Heart right ventricle (tissue), 16 donors: ENCODE measurements at regions not wholly inside any gene's neighbourhood (a gene's known extent, or its start where the extent isn't known, plus 50 kb on each side); places are given as distances from the start of the nearest gene placed in this dataset.
"Not testable (repeated sequence)": the region's sequence is repeated elsewhere in the genome, so short reads cannot be mapped to it uniquely, and the experiment has no call there.

Experiments used
- ATAC-seq, 8 donors: fragments of 200-7000 bp; cut with Tn5 transposase; one replicate each; pipeline ENCODE4 v1.9.1; 2020; ENCODE audit warnings: mild to moderate bottlenecking in 8 of 8, moderate library complexity in 8 of 8, moderate number of reproducible peaks in 1 of 8
- DNase-seq, 2 donors: peaks; one replicate each; pipeline ENCODE4 v3.0.0-alpha.2; 2020
- H3K27ac ChIP-seq, 10 donors: fragments of 200-600 bp; sonication (generic) in 2 of 10; one replicate each; pipeline versions ENCODE4 v1.5.0 to v1.8.0; 2020 to 2022; ENCODE audit warnings: mild to moderate bottlenecking in 3 of 10
- H3K27me3 ChIP-seq, 7 donors: fragments of 200-600 bp; one replicate each; pipeline ENCODE4 v1.8.0; 2021 to 2022; ENCODE audit warnings: mild to moderate bottlenecking in 2 of 7
- H3K36me3 ChIP-seq, 9 donors: fragments of 200-600 bp; sonication (generic) in 1 of 9; one replicate each; pipeline versions ENCODE4 v1.5.0 to v1.8.0; 2020 to 2022; ENCODE audit warnings: mild to moderate bottlenecking in 2 of 9
- H3K4me1 ChIP-seq, 9 donors: fragments of 200-600 bp; sonication (generic) in 1 of 9; one replicate each; pipeline versions ENCODE4 v1.5.0 to v1.8.0; 2020 to 2022; ENCODE audit warnings: mild to moderate bottlenecking in 4 of 9
- H3K4me3 ChIP-seq, 10 donors: fragments of 200-600 bp; sonication (generic) in 2 of 10; one replicate each; pipeline versions ENCODE4 v1.5.0 to v1.8.0; 2020 to 2022; ENCODE audit warnings: mild to moderate bottlenecking in 7 of 10, moderate library complexity in 2 of 10
- H3K9me3 ChIP-seq, 11 donors: fragments of 200-600 bp in 10 of 11; sonication (generic) in 2 of 11; one replicate each; pipeline versions ENCODE4 v1.5.0 to v1.8.0; 2013 to 2022; ENCODE audit warnings: mild to moderate bottlenecking in 2 of 11, control low read depth in 1 of 11, moderate library complexity in 1 of 11
- CTCF ChIP-seq, 9 donors: fragments of 200-600 bp; sonication (generic) in 2 of 9; IDR thresholded peaks; one replicate each; pipeline versions ENCODE4 v1.5.0 to v1.8.0; 2021 to 2022; ENCODE audit warnings: antibody characterized with exemption in 9 of 9, mild to moderate bottlenecking in 5 of 9, moderate library complexity in 1 of 9
- WGBS, 2 donors: extraction: QIAGEN DNeasy Blood & Tissue Kit; methylation state at CpG; one replicate each; pipeline ENCODE4 v1.1.7; 2013; ENCODE audit warnings: inconsistent platforms in 1 of 2; 5-methylcytosine and 5-hydroxymethylcytosine counted together
- intact Hi-C, 10 donors: fragments of 100-400 bp; cut with DNase I; formaldehyde crosslinking; loops; one replicate each; pipeline versions ENCODE4 v1.11.1 to v1.14.2; 2022
- donor health status: Arrhythmogenic right ventricular cardiomyopathy.
- donor health status: ischemic (EF 13 %, LVEDD 7.1; RV severe dilation, severe dysfunction).
- donor health status: healthy with polysubstance abuse.
- donor health status: DM: no; HTN: yes; CAD: no.
- donor health status: DM: no; HTN: no; CAD: no.
- donor health status: ischemic (EF 25% LVEDD 6.9; RV normal size, moderate dysfunction).
- donor health status: ischemic (EF 25% LVEDD 5.7; RV mildly dilated, moderate dysfunction).
- donor health status: healthy.
- donor health status: DM: yes; HTN: yes; CAD: no.
- donor health status: Ischemic cardiomyopathy.
- donor health status: ischemic (EF 35%, LVEDD 5.7; RV mildly dilated, moderate dysfunction).
- donor health status: nonischemic (EF 11% LVEDD 7.7; RV severe dilation, severe dysfunction).
- donor health status: DM: yes; HTN: yes; CAD: no.
- donor health status: PGD.
- donor health status: ischemic (EF 29% LVEDD 5.4; RV normal size, mild dysfunction).
- donor health status: nonischemic (EF 23%, LVEDD 6.1; RV moderate dilation, normal function).

DNA sequence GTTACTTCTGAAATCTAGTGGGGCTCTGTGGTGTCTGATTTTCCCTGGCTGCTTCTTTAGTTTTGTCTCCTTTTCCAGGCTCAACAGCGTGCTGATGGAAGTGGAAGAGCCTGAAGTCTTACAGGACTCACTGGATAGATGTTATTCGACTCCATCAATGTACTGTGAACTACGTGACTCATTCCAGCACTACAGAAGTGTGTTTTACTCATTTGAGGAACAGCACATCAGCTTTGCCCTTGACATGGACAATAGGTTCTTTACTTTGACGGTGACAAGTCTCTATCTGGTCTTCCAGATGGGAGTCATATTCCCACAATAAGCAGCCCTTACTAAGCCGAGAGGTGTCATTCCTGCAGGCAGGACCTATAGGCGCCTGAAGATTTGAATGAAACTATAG lies 51.1 kb downstream of the NBPF8 start:
- intact Hi-C loops, H3K4me3 ChIP-seq, H3K36me3 ChIP-seq, H3K4me1 ChIP-seq, H3K9me3 ChIP-seq, DNase-seq, H3K27ac ChIP-seq, ATAC-seq, H3K27me3 ChIP-seq: not testable (repeated sequence)
- WGBS, 2 donors = 93 to 96% methylated on average over 6 of the region's 6 CpGs

DNA sequence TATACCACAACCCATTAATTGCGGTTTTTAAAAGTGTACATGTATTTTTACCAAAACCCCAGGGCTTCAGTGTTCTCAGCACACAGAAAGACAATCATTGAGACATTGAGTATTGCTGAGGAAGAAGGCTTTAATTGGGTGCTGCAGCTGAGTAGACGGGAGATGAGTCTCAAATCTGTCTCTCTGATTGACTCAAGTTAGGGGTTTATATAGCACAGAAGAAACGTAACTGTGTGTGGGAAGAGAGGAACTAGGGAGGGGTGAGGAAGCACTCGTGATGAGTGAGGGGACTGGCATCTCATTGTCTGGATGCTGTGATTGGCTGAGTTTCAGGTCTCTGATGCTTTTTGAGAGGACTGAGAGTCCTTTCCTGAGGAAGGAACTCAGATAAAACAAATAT lies 62.8 kb downstream of the NBPF8 start:
- H3K4me1 ChIP-seq, H3K9me3 ChIP-seq, DNase-seq, ATAC-seq, intact Hi-C loops, H3K27ac ChIP-seq, H3K27me3 ChIP-seq, H3K4me3 ChIP-seq: not testable (repeated sequence)
- peaks cover 0 to 18% (median 0%) of the 10 kb centered on the region in 9 donors for H3K36me3 ChIP-seq
- 52 to 77% methylated on average over 4 of the region's 4 CpGs for WGBS, 2 donors

DNA sequence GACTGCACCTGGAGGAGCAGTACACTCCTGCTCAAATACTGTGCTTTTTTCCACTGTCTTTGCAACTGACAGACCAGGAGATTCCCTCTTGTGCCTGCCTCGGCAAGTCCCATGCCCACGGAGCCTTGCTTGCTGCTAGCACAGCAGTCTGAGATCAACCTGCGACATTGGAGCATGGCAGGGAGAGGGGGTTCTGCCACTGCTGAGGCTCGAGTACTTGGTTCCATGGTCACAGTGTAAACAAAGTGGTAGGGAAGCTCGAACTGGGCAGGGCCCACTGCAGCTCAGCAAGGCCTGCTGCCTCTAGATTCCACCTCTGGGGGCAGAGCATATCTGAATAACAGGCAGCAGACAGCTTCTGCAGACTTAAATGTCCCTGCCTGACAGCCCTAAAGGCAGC lies 63.6 kb downstream of the NBPF8 start:
- 53 to 71% methylated on average over 3 to 4 of the region's 5 CpGs for WGBS, 2 donors

DNA sequence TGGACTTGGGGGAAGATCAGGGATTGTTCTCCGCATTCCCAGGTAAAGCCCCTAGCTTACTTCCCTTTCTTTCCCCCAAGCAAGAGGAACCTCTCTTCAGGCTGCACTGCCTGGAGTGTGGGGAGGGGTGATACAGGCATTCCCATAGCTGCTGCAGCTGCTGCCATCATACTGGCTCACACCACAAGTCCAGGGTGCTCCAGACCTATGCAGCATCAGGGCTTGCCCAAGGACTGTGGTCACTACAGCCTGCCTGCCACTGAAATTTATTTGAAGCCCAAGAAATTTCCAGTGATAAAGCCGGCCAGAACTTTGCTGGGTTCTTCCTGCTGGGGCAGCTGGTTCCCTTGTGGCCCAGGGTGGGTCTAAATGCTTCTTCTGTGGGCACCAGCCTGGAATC lies 72.7 kb downstream of the NBPF8 start:
- not testable (repeated sequence) for H3K27ac ChIP-seq, H3K4me3 ChIP-seq
- ATAC-seq = peak in 3 of 8 donors; percentile 33 to 59 (median 41)

More for the DNA sequence above, 63.6 kb downstream of the NBPF8 start:
- H3K4me3 ChIP-seq, intact Hi-C loops, H3K9me3 ChIP-seq, H3K27ac ChIP-seq, H3K27me3 ChIP-seq, H3K4me1 ChIP-seq, DNase-seq: not testable (repeated sequence)
- ATAC-seq = peak in 5 of 8 donors; percentile 21 to 88 (median 50)
- peak in 1 of 9 donors; percentile 11 for TF ChIP-seq CTCF (IDR thresholded peaks at IDR 0.05)
- H3K36me3 ChIP-seq = peaks cover 0 to 18% (median 0%) of the 10 kb centered on the region in 9 donors

DNA sequence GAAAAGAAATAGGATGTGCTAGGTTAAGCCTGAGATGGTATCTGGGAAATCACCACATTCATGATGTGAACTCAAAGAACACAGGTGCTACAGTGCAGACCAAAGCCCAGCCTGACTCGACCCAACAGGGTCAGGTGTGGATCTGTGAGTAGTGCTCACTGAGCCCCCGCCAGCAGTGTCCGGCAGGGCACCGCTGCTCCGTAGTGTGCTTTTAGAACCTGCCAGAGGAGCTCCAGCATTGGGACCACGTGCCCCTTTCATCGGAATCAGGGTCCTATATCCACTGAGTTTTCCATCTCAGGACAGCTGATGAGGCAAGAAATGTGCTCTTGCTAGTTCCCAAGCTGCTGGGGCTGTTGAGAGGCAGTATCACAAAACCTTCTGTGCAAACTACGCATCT lies 74.4 kb downstream of the NBPF8 start:
- 93 to 94% methylated on average over 8 of the region's 8 CpGs for WGBS, 2 donors
- H3K27me3 ChIP-seq, H3K4me1 ChIP-seq, intact Hi-C loops, H3K9me3 ChIP-seq, ATAC-seq, H3K4me3 ChIP-seq, H3K27ac ChIP-seq, DNase-seq: not testable (repeated sequence)
- peaks cover 0 to 40% (median 19%) of the 10 kb centered on the region in 9 donors for H3K36me3 ChIP-seq

More for the DNA sequence above, 72.7 kb downstream of the NBPF8 start:
- DNase-seq, H3K27me3 ChIP-seq, H3K4me1 ChIP-seq, intact Hi-C loops, H3K9me3 ChIP-seq: not testable (repeated sequence)
- H3K36me3 ChIP-seq = peaks cover 0 to 37% (median 16%) of the 10 kb centered on the region in 9 donors
- WGBS, 2 donors = 56 to 100% methylated on average over 1 of the region's 2 CpGs

GRCh38 chr1:120497145-120497544 lies 82.3 kb downstream of the NBPF8 start:
- no CpG with 5 or more reads among the region's 3 CpGs for WGBS, 2 donors
- H3K9me3 ChIP-seq, H3K4me1 ChIP-seq, H3K27ac ChIP-seq, H3K4me3 ChIP-seq, H3K27me3 ChIP-seq, DNase-seq, intact Hi-C loops, ATAC-seq: not testable (repeated sequence)
- H3K36me3 ChIP-seq = peaks cover 0 to 29% (median 6%) of the 10 kb centered on the region in 9 donors

DNA sequence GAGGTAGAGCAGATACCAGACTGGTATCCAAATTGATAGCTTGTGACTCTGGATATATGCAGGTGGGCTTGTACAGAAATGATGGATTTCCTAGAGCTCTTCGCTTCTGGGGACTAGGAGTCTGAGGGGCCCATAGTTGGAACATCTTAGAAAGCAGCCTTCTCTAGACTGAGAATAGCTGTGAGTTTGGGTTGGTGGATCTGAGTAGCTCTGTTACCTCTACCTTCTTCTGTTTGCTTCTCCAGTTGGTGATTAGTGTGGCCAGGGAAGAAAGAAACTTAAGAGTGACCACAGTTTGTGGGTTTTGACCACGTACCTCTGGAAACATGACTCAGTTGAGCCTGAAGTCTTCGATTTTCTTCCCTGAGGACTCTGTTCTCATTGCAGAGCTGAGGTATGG lies 88.4 kb downstream of the NBPF8 start:
- 88 to 95% methylated on average over 2 of the region's 3 CpGs for WGBS, 2 donors
- peak in 2 of 8 donors; percentile 6 to 13 for ATAC-seq
- H3K27me3 ChIP-seq, H3K4me1 ChIP-seq, DNase-seq, H3K27ac ChIP-seq, intact Hi-C loops, H3K4me3 ChIP-seq, H3K9me3 ChIP-seq: not testable (repeated sequence)
- H3K36me3 ChIP-seq = peaks cover 0 to 27% (median 0%) of the 10 kb centered on the region in 9 donors

DNA sequence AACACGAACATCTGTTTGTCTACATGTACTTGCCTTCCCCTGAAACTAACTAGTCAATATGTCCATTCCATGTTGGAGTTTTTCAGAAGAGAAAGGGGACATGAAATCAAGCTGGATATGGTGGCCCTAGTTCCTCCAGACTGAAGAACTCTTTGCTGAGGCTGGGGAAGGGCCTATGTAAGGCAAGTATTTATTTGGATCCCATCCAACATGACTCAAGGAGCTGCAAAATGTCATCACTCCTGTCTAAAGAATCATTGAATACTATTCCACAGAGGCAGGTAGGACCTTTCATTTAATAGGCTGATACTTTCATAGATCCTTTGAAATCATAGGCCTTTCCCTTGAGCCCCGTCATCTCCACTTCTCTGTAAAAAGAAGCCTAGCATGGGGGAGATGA lies 91.5 kb downstream of the NBPF8 start:
- WGBS, 2 donors = 98 to 100% methylated on average over 2 of the region's 2 CpGs
- intact Hi-C loops, ATAC-seq, H3K4me3 ChIP-seq, H3K4me1 ChIP-seq, H3K27me3 ChIP-seq, H3K27ac ChIP-seq, H3K9me3 ChIP-seq, DNase-seq: not testable (repeated sequence)
- peaks cover 0 to 25% (median 0%) of the 10 kb centered on the region in 9 donors for H3K36me3 ChIP-seq

GRCh38 chr1:120508351-120508750 lies 93.5 kb downstream of the NBPF8 start:
- H3K27me3 ChIP-seq, H3K4me1 ChIP-seq, H3K27ac ChIP-seq, H3K9me3 ChIP-seq, intact Hi-C loops, H3K4me3 ChIP-seq, ATAC-seq, DNase-seq: not testable (repeated sequence)
- 96% methylated on average over 3 of the region's 3 CpGs for WGBS, 2 donors
- H3K36me3 ChIP-seq = peaks cover 0 to 31% (median 0%) of the 10 kb centered on the region in 9 donors

DNA sequence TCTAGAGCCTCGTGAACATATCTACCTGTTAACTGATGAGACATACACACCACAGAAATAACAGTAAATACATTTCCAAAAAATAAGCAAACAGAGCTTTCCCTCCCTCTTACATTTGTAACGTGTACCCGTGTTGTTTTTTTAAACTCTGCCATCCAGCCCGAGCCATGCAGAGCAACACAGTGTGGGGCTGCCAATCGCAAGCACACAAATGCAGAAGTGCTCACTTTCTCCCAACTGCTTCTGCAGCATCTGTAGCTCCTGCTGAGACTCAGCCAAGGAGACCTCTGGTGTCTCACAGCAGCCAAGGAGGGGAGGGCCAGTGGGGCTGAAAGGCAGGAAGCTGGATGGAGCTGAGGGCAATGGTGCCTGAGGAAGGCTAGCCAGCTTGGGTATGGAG lies 94.4 kb downstream of the NBPF8 start:
- 90 to 100% methylated on average over 1 to 2 of the region's 5 CpGs for WGBS, 2 donors
- intact Hi-C loops, H3K4me1 ChIP-seq: not testable (repeated sequence)

GRCh38 chr1:120513099-120513498 lies 98.3 kb downstream of the NBPF8 start:
- H3K9me3 ChIP-seq, DNase-seq, H3K4me3 ChIP-seq, H3K27me3 ChIP-seq, ATAC-seq, H3K4me1 ChIP-seq, intact Hi-C loops, H3K27ac ChIP-seq: not testable (repeated sequence)
- H3K36me3 ChIP-seq = peaks cover 0 to 29% (median 0%) of the 10 kb centered on the region in 9 donors
- WGBS, 2 donors = no CpG with 5 or more reads among the region's 1 CpG

More for the DNA sequence above, 94.4 kb downstream of the NBPF8 start:
- H3K4me3 ChIP-seq, H3K27me3 ChIP-seq, ATAC-seq, H3K27ac ChIP-seq, DNase-seq, H3K9me3 ChIP-seq: not testable (repeated sequence)
- peaks cover 0 to 26% (median 0%) of the 10 kb centered on the region in 9 donors for H3K36me3 ChIP-seq
